ENCODE measurements at regions not wholly inside any gene's neighbourhood (a gene's known extent, or its start where the extent isn't known, plus 50 kb on each side); places are given as distances from the start of the nearest gene placed in this dataset.
"Not testable (repeated sequence)": the region's sequence is repeated elsewhere in the genome, so short reads cannot be mapped to it uniquely, and the experiment has no call there.

DNA sequence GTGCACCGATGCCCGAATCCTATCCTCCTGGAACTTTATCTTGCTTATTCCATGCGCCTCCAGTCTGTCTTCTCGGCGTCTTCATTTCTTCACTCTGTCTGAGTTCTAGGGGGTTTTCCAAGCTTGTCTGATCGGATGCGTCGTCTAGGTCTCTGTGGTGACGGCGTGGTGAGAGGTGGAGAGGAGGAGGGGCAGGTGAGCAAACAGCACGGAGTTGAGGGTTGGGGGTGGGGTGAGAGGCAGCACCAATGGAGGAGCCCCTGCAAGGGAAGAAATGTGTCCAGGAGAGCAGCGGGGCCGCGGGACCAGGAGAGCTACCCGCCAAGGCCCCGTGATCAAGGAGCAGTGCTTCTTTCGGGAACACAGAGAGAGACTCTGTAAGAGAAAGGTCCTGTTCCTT, 131.3 kb upstream of the TWIST2 start:
- no peak overlapping the region for H3K27ac ChIP-seq
- TF ChIP-seq, protein P1, sequence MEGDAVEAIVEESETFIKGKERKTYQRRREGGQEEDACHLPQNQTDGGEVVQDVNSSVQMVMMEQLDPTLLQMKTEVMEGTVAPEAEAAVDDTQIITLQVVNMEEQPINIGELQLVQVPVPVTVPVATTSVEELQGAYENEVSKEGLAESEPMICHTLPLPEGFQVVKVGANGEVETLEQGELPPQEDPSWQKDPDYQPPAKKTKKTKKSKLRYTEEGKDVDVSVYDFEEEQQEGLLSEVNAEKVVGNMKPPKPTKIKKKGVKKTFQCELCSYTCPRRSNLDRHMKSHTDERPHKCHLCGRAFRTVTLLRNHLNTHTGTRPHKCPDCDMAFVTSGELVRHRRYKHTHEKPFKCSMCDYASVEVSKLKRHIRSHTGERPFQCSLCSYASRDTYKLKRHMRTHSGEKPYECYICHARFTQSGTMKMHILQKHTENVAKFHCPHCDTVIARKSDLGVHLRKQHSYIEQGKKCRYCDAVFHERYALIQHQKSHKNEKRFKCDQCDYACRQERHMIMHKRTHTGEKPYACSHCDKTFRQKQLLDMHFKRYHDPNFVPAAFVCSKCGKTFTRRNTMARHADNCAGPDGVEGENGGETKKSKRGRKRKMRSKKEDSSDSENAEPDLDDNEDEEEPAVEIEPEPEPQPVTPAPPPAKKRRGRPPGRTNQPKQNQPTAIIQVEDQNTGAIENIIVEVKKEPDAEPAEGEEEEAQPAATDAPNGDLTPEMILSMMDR (conservative IDR thresholded peaks at IDR 0.05) = no peak

- no peak overlapping the region for H3K27ac ChIP-seq
- TF ChIP-seq, protein P1 (conservative IDR thresholded peaks at IDR 0.05) = no peak
Measured at GRCh38 chr2:238717084-238717483, 130.8 kb upstream of the TWIST2 start.

GRCh38 chr2:238719641-238720040, 128.2 kb upstream of the TWIST2 start:
- TF ChIP-seq, protein P1 (conservative IDR thresholded peaks at IDR 0.05) = no peak
- H3K27ac ChIP-seq = no peak overlapping the region

DNA sequence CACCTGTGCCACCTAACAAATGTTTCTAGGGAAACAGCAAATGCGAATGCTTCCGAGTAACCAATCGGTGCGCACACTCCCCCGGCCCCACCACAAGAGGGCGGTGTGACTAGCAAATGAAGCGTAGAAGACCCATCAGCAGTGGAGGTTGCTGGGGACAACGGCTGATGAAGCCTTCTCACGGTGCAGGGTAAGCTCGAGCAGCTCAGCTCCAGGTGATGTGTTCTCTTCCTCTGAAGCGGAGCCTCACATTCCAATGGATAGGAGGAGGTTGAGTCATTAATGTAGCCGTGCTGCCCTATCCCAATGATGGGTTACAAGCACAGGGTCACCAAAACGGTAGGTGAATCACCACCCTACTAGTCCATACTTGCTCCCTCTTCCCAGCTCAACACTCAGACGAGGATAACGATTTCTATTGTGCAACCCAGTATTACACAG, 127.6 kb upstream of the TWIST2 start:
- no peak overlapping the region for H3K27ac ChIP-seq
- TF ChIP-seq, protein P1 (conservative IDR thresholded peaks at IDR 0.05) = peak; percentile 79

DNA sequence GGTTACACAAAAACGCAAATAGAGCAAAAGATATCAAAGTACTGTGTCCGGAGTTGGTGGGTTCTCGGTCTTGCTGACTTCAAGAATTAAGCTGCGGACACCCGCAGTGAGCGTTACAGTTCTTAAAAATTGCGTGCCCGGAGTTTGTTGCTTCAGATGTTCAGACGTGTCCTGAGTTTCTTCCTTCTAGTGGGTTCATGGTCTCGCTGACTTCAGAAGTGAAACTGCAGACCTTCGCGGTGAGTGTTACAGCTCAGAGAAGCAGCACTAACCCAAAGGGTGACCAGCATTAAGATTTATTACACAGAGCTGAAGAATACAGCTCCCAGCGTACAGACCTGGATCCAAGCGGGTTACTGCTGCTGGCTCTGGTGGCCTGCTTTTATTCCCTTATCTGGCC, 125.7 kb upstream of the TWIST2 start:
- no peak overlapping the region for H3K27ac ChIP-seq
- TF ChIP-seq, protein P1 (conservative IDR thresholded peaks at IDR 0.05) = no peak

GRCh38 chr2:238722883-238723282, 125.0 kb upstream of the TWIST2 start:
- TF ChIP-seq, protein P1 (conservative IDR thresholded peaks at IDR 0.05) = no peak
- no peak overlapping the region for H3K27ac ChIP-seq

DNA sequence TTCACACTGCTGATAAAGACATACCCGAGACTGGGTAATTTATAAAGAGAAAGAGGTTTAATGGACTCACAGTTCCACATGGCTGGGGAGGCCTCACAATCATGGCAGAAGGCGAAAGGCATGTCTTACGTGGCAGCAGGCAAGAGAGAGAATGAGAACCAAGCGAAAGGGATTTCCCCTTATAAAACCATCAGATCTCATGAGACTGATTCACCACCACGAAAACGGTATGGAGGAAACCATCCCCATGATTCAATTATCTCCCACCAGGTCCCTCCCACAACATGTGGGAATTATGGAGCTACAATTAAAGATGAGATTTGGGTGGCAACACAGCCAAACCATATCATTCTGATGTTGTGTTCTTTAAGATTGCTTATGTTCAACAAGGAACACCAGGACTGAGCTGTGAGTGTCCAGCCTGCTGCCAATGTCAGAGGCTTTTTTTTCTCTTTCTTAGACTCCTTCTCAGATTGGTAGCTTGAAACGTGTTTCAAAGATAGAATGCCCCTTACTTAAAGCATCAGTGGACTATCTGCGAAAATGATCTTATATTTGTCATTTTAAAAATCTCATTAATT, 124.1 kb upstream of the TWIST2 start:
- H3K27ac ChIP-seq = not testable (repeated sequence)

- TF ChIP-seq, protein P1 (conservative IDR thresholded peaks at IDR 0.05) = no peak
- H3K27ac ChIP-seq = no peak overlapping the region
Measured at GRCh38 chr2:238724728-238725127, 123.2 kb upstream of the TWIST2 start.
